K562 (cell line): ENCODE measurements at regions not wholly inside any gene's neighbourhood (a gene's known extent, or its start where the extent isn't known, plus 50 kb on each side); places are given as distances from the start of the nearest gene placed in this dataset.

Experiments used
- ATAC-seq: fragments of 200-7000 bp; cut with Tn5 transposase; 3 replicates; pipeline ENCODE4 v1.9.1; 2020; ENCODE audit warnings: moderate library complexity
- BruUV-seq: library from RNA; stranded (reverse); fragments of 400-500 nt; replicated peaks from 2 replicates; lab custom pipeline; 2021; lab: Mats Ljungman, UMichigan
- CTCF ChIA-PET: fragments of 300-600 bp; formaldehyde crosslinking; extraction: SDS; loops from one replicate; lab custom pipeline; 2021; ENCODE audit warnings: low intra/inter-chr PET ratio; lab: Yijun Ruan, JAX
- POLR2A ChIA-PET: fragments of 300-600, 350-650 bp; sonication (Branson Sonifier 250); formaldehyde crosslinking; extraction: SDS; loops from one replicate; lab custom pipeline; 2021; ENCODE audit warnings: antibody characterized with exemption, inconsistent platforms; lab: Yijun Ruan, JAX
- DNase-seq, 4 experiments: peaks; one replicate each; pipeline versions ENCODE4 v3.0.0 to v3.0.0-alpha.2; 2011 to 2018; ENCODE audit warnings: low spot score in 3 of 4, mixed read lengths in 3 of 4; ENCODE audit errors: extremely low read depth in 1 of 4
- FAIRE-seq: peaks from 2 replicates; lab custom pipeline; 2011; peaks lifted over from hg19 to GRCh38; lab: Jason Lieb, UNC
- H2AFZ ChIP-seq: 2 replicates; pipeline ENCODE4 v1.6.0; 2011; ENCODE audit warnings: low read depth, low read length, control low read depth, inconsistent platforms
- H3K27ac ChIP-seq: fragments of 200-600 bp; 3 replicates; pipeline ENCODE4 v1.8.0; 2011; ENCODE audit warnings: low read depth, mild to moderate bottlenecking, control low read depth, inconsistent platforms, low read length, moderate library complexity, mixed read lengths; ENCODE audit errors: extremely low read depth
- H3K27me3 ChIP-seq, 2 experiments: fragments of 300-600 bp in 1 of 2; 2 replicates in 1 of 2; 3 replicates in 1 of 2; pipeline versions ENCODE4 v1.6.0 to v1.8.0; 2011; ENCODE audit warnings: inconsistent platforms in 2 of 2, low read length in 2 of 2, mild to moderate bottlenecking in 1 of 2, mixed read lengths in 1 of 2, moderate library complexity in 1 of 2; ENCODE audit not compliant: control insufficient read depth in 2 of 2, insufficient read depth in 2 of 2
- H3K36me3 ChIP-seq: fragments of 300-600 bp; 3 replicates; pipeline ENCODE4 v1.8.0; 2011; ENCODE audit warnings: mild to moderate bottlenecking, low read length, inconsistent platforms; ENCODE audit not compliant: control insufficient read depth, insufficient read depth
- H3K4me1 ChIP-seq, 2 experiments: fragments of 200-600 bp in 1 of 2; replicated peaks in 1 of 2; 2 replicates in 1 of 2; 3 replicates in 1 of 2; pipeline versions ENCODE4 v1.5.1 to v1.8.0; 2011; ENCODE audit warnings: inconsistent platforms in 2 of 2, low read length in 2 of 2, mild to moderate bottlenecking in 1 of 2, mixed read lengths in 1 of 2, moderate library complexity in 1 of 2; ENCODE audit not compliant: control insufficient read depth in 2 of 2, insufficient read depth in 2 of 2
- H3K4me2 ChIP-seq: 2 replicates; pipeline ENCODE4 v1.6.1; 2011; ENCODE audit warnings: low read length, control low read depth, inconsistent platforms, mixed read lengths; ENCODE audit not compliant: insufficient read depth
- H3K4me3 ChIP-seq: fragments of 200-600 bp; sonication (generic), shearing (Covaris generic); 2 replicates; pipeline ENCODE4 v1.5.1; 2016; ENCODE audit warnings: control low read depth, inconsistent platforms
- H3K79me2 ChIP-seq: fragments of 200-600 bp; 3 replicates; pipeline ENCODE4 v1.8.0; 2011; ENCODE audit warnings: low read length, inconsistent platforms; ENCODE audit not compliant: control insufficient read depth, insufficient read depth
- H3K9ac ChIP-seq, 2 experiments: 2 replicates each; pipeline versions ENCODE4 v1.6.0 to v1.6.1; 2011; ENCODE audit warnings: low read depth in 2 of 2, low read length in 2 of 2, control low read depth in 1 of 2, inconsistent platforms in 1 of 2, mild to moderate bottlenecking in 1 of 2, mixed read lengths in 1 of 2; ENCODE audit not compliant: insufficient read depth in 1 of 2
- H3K9me1 ChIP-seq: one replicate; pipeline ENCODE4 v1.6.0; 2011; ENCODE audit warnings: inconsistent platforms, mild to moderate bottlenecking, low read length, moderate library complexity; ENCODE audit not compliant: control insufficient read depth, insufficient read depth
- H3K9me3 ChIP-seq: replicated peaks from 2 replicates; pipeline ENCODE4 v1.5.1; 2011; ENCODE audit warnings: low read depth, low read length, inconsistent platforms; ENCODE audit not compliant: control insufficient read depth, insufficient read depth
- H4K20me1 ChIP-seq: replicated peaks from 2 replicates; pipeline ENCODE4 v1.6.1; 2011; ENCODE audit warnings: low read length, inconsistent platforms, mixed read lengths; ENCODE audit not compliant: control insufficient read depth, insufficient read depth
- MAFG ChIP-seq: fragments of 450-650 bp; conservative IDR thresholded peaks from 2 replicates; pipeline ENCODE4 v1.6.1; 2016; ENCODE audit warnings: missing genetic modification characterization, missing compliant biosample characterization
- STAG1 ChIP-seq: sonication (generic); formaldehyde crosslinking; IDR thresholded peaks from 2 replicates; pipeline ENCODE4 v1.5.0; 2020; ENCODE audit warnings: missing genetic modification reagents, borderline replicate concordance
- WGBS: fragments of 100-300 bp; shearing (Covaris generic); methylation state at CpG from one replicate; pipeline ENCODE4 v1.1.6; 2016; ENCODE audit warnings: low coverage, mixed read lengths; ENCODE audit not compliant: insufficient coverage; ENCODE audit errors: missing lambda C conversion rate; 5-methylcytosine and 5-hydroxymethylcytosine counted together
- in situ Hi-C: fragments of 300-500 bp; cut with MboI; formaldehyde crosslinking; loops from 4 replicates; pipeline ENCODE4 v1.15.0; 2018; ENCODE audit warnings: inconsistent platforms, mixed read lengths
- intact Hi-C: fragments of 100-400 bp; cut with micrococcal nuclease; formaldehyde crosslinking; loops from 2 replicates; pipeline ENCODE4 v1.14.2; 2022
- TF ChIP-seq, protein P1 (sequence below): fragments of 450-650 bp; IDR thresholded peaks from 2 replicates; pipeline ENCODE4 v1.6.1; 2017; ENCODE audit warnings: antibody characterized with exemption

DNA sequence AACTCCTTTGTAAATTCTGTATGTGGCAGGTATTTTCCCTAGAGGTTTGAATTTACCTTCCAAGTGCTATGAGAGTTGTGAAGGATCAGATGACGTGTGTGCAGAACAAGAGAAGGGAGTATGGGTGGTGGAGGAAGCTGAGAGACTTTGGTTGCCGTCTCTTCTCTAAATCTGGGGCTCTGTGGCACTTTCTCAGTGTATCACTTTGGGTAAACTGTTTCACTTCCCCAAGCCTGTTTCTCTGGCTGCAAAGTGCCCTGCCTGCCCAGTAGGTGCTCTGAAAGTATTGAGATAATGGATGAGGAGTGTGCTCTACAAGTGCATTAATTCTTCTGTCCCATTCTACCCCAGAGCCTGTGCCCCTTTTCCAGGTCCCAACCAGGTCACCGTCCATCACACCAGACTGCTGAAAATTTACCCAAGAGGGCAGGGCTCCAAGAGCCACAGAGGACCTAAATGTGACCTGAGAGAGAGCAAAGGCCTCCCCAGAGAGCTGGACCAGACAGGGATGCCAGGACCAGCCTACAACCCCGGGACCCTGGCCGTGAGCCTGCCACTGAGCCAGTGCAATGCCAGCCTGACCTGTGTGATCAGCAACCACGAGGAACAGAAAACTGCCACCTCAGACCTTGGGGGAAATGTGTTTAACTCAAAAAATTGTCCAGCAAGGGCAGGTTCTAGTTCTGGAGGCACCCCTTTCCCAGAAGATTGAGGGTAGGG lies 131.6 kb upstream of the ETV3 start:
- no peak for TF ChIP-seq MAFG (tag)
- TF ChIP-seq STAG1: no peak
- TF ChIP-seq, protein P1, sequence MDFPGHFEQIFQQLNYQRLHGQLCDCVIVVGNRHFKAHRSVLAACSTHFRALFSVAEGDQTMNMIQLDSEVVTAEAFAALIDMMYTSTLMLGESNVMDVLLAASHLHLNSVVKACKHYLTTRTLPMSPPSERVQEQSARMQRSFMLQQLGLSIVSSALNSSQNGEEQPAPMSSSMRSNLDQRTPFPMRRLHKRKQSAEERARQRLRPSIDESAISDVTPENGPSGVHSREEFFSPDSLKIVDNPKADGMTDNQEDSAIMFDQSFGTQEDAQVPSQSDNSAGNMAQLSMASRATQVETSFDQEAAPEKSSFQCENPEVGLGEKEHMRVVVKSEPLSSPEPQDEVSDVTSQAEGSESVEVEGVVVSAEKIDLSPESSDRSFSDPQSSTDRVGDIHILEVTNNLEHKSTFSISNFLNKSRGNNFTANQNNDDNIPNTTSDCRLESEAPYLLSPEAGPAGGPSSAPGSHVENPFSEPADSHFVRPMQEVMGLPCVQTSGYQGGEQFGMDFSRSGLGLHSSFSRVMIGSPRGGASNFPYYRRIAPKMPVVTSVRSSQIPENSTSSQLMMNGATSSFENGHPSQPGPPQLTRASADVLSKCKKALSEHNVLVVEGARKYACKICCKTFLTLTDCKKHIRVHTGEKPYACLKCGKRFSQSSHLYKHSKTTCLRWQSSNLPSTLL: no peak
- TF ChIP-seq, all 486 proteins: peak for 0

More for the DNA sequence above, 131.6 kb upstream of the ETV3 start:
- Histone ChIP-seq H3K27me3 (no peaks in the 10 kb centered on the region), H3K9ac (no peak overlapping the region), H3K36me3 (no peaks in the 10 kb centered on the region), H3K4me2 (no peak overlapping the region), H3K9me3 (no peaks in the 10 kb centered on the region), H2AFZ (no peak overlapping the region), H3K79me2 (no peaks in the 10 kb centered on the region), H4K20me1 (no peaks in the 10 kb centered on the region), H3K27ac (no peak overlapping the region), H3K9me1 (no peaks in the 10 kb centered on the region), H3K4me1 (peaks cover 4 to 31% of the 10 kb centered on the region in 2 experiments), H3K4me3 (no peak overlapping the region)
- ChIA-PET POLR2A (interaction anchor here (0.6 to 1.0 kb wide), 2 partner anchors 8 to 9 kb away, joined by 3 read pairs; no protein-coding TSS in a partner anchor), CTCF (no interaction called here)
- in situ Hi-C loops: no loop called here
- no TSS peak for BruUV-seq
- FAIRE-seq (no peak), DNase-seq (no peak), ATAC-seq (no peak)
- intact Hi-C loops: no loop called here
- 30% methylated on average over 6 of the region's 6 CpGs for WGBS
